DND-41 (cell line): ENCODE measurements at regions not wholly inside any gene's neighbourhood (a gene's known extent, or its start where the extent isn't known, plus 50 kb on each side); places are given as distances from the start of the nearest gene placed in this dataset.

ENCODE experiments used
- ATAC-seq: fragments of 200-7000 bp; cut with Tn5 transposase; 3 replicates; pipeline ENCODE4 v1.9.1; 2021; ENCODE audit warnings: low read depth; ENCODE audit not compliant: insufficient read depth
- DNase-seq: peaks from one replicate; pipeline ENCODE4 v3.0.0-alpha.2; 2020
- H2AFZ ChIP-seq: 2 replicates; pipeline ENCODE4 v1.6.0; 2012; ENCODE audit warnings: low read depth, low read length
- H3K27ac ChIP-seq: 2 replicates; pipeline ENCODE4 v1.5.1; 2012; ENCODE audit warnings: low read length, inconsistent platforms
- H3K27me3 ChIP-seq: fragments of 200-600 bp; sonication (generic); 2 replicates; pipeline ENCODE4 v1.6.0; 2012; ENCODE audit warnings: low read length, mild to moderate bottlenecking, inconsistent platforms; ENCODE audit not compliant: insufficient read depth, poor library complexity
- H3K36me3 ChIP-seq: 2 replicates; pipeline ENCODE4 v1.5.1; 2012; ENCODE audit warnings: low read length, inconsistent platforms; ENCODE audit not compliant: insufficient read depth
- H3K4me1 ChIP-seq: 2 replicates; pipeline ENCODE4 v1.5.1; 2012; ENCODE audit warnings: mild to moderate bottlenecking, low read length; ENCODE audit not compliant: insufficient read depth
- H3K4me2 ChIP-seq: 2 replicates; pipeline ENCODE4 v1.6.0; 2012; ENCODE audit warnings: mild to moderate bottlenecking, moderate library complexity, low read length, inconsistent platforms; ENCODE audit not compliant: insufficient read depth
- H3K4me3 ChIP-seq, 2 experiments: fragments of 200-600 bp in 1 of 2; shearing (Covaris generic) in 1 of 2; 2 replicates each; pipeline ENCODE4 v1.5.1; 2012 to 2016; ENCODE audit warnings: inconsistent platforms in 2 of 2, low read length in 2 of 2, mild to moderate bottlenecking in 2 of 2, low read depth in 1 of 2, moderate library complexity in 1 of 2
- H3K79me2 ChIP-seq: 2 replicates; pipeline ENCODE4 v1.6.0; 2012; ENCODE audit warnings: low read length, inconsistent platforms; ENCODE audit not compliant: insufficient read depth
- H3K9ac ChIP-seq: 2 replicates; pipeline ENCODE4 v1.6.0; 2012; ENCODE audit warnings: low read depth, mild to moderate bottlenecking, inconsistent platforms, low read length, moderate library complexity
- H3K9me3 ChIP-seq: 2 replicates; pipeline ENCODE4 v1.5.1; 2012; ENCODE audit warnings: low read length, moderate library complexity, mild to moderate bottlenecking, inconsistent platforms; ENCODE audit not compliant: insufficient read depth, severe bottlenecking
- H4K20me1 ChIP-seq: 2 replicates; pipeline ENCODE4 v1.6.0; 2012; ENCODE audit warnings: low read length; ENCODE audit not compliant: insufficient read depth
- CTCF ChIP-seq: IDR thresholded peaks from 2 replicates; pipeline ENCODE4 v1.5.1; 2012; ENCODE audit warnings: borderline replicate concordance, low read length, moderate library complexity, mild to moderate bottlenecking; ENCODE audit not compliant: poor library complexity, severe bottlenecking; ENCODE audit errors: extremely low read depth
- EZH2 ChIP-seq: IDR thresholded peaks from 3 replicates; pipeline ENCODE4 v1.6.1; 2012; ENCODE audit warnings: borderline replicate concordance, low read depth, mild to moderate bottlenecking, moderate library complexity, low read length, inconsistent platforms; ENCODE audit not compliant: severe bottlenecking

- no peak overlapping the region for H3K27ac ChIP-seq
Observed at GRCh38 chr4:57789666-57790065, 679.5 kb upstream of the IGFBP7 start.

GRCh38 chr4:57777876-57778275 lies 667.7 kb upstream of the IGFBP7 start:
- no peaks in the 10 kb centered on the region for H3K4me1 ChIP-seq
- H3K36me3 ChIP-seq: no peaks in the 10 kb centered on the region
- H3K9ac ChIP-seq: no peak overlapping the region
- H2AFZ ChIP-seq: no peak overlapping the region
- H3K4me3 ChIP-seq: no peak overlapping the region
- H3K9me3 ChIP-seq: no peaks in the 10 kb centered on the region
- TF ChIP-seq CTCF: no peak
- TF ChIP-seq EZH2: no peak
- no peak overlapping the region for H3K4me2 ChIP-seq
- DNase-seq (no peak), ATAC-seq (no peak)
- no peaks in the 10 kb centered on the region for H3K79me2 ChIP-seq
- H3K27ac ChIP-seq: no peak overlapping the region
- H4K20me1 ChIP-seq: no peaks in the 10 kb centered on the region
- H3K27me3 ChIP-seq: no peaks in the 10 kb centered on the region

More at GRCh38 chr4:57789666-57790065, 679.5 kb upstream of the IGFBP7 start:
- Histone ChIP-seq H3K9ac (no peak overlapping the region), H3K9me3 (no peaks in the 10 kb centered on the region), H2AFZ (no peak overlapping the region), H3K36me3 (no peaks in the 10 kb centered on the region), H3K4me3 (no peak overlapping the region), H3K79me2 (no peaks in the 10 kb centered on the region), H3K4me2 (no peak overlapping the region), H4K20me1 (no peaks in the 10 kb centered on the region), H3K4me1 (no peaks in the 10 kb centered on the region), H3K27me3 (no peaks in the 10 kb centered on the region)
- no peak for DNase-seq
- ATAC-seq: no peak
- TF ChIP-seq EZH2 (no peak), CTCF (no peak)

GRCh38 chr4:57774681-57775080 lies 664.5 kb upstream of the IGFBP7 start:
- no peak overlapping the region for H3K4me3 ChIP-seq
- H3K4me1 ChIP-seq: no peaks in the 10 kb centered on the region
- DNase-seq: no peak
- no peaks in the 10 kb centered on the region for H3K9me3 ChIP-seq
- H3K9ac ChIP-seq: no peak overlapping the region
- no peaks in the 10 kb centered on the region for H3K36me3 ChIP-seq
- H3K4me2 ChIP-seq: no peak overlapping the region
- H2AFZ ChIP-seq: no peak overlapping the region
- ATAC-seq: no peak
- no peaks in the 10 kb centered on the region for H3K79me2 ChIP-seq
- no peak for TF ChIP-seq CTCF
- H3K27me3 ChIP-seq: no peaks in the 10 kb centered on the region
- no peaks in the 10 kb centered on the region for H4K20me1 ChIP-seq
- no peak overlapping the region for H3K27ac ChIP-seq

- no peak overlapping the region for H3K9ac ChIP-seq
- H3K27me3 ChIP-seq: no peaks in the 10 kb centered on the region
- H3K4me2 ChIP-seq: no peak overlapping the region
- H3K4me3 ChIP-seq: no peak overlapping the region
- H4K20me1 ChIP-seq: no peaks in the 10 kb centered on the region
- H3K9me3 ChIP-seq: no peaks in the 10 kb centered on the region
- no peak overlapping the region for H3K27ac ChIP-seq
- DNase-seq (no peak), ATAC-seq (no peak)
- H3K4me1 ChIP-seq: no peaks in the 10 kb centered on the region
- no peaks in the 10 kb centered on the region for H3K36me3 ChIP-seq
- TF ChIP-seq CTCF (no peak), EZH2 (no peak)
- no peaks in the 10 kb centered on the region for H3K79me2 ChIP-seq
- H2AFZ ChIP-seq: no peak overlapping the region
Observed at GRCh38 chr4:57774171-57774570, 664.0 kb upstream of the IGFBP7 start.
